Lung (tissue), 11 donors: ENCODE measurements at regions not wholly inside any gene's neighbourhood (a gene's known extent, or its start where the extent isn't known, plus 50 kb on each side); places are given as distances from the start of the nearest gene placed in this dataset.

ENCODE experiments used
- ATAC-seq: fragments of 200-7000 bp; cut with Tn5 transposase; one replicate; pipeline ENCODE4 v1.9.1; 2020; ENCODE audit warnings: moderate number of reproducible peaks; ENCODE audit not compliant: insufficient read depth, low FRiP score
- DNase-seq, 3 donors: peaks; one replicate each; pipeline ENCODE4 v3.0.0-alpha.2; 2013 to 2017
- H3K27ac ChIP-seq, 2 donors: one replicate each; pipeline ENCODE4 v1.5.1; 2013; ENCODE audit warnings: mild to moderate bottlenecking in 2 of 2, moderate library complexity in 2 of 2, control low read depth in 1 of 2, inconsistent platforms in 1 of 2, low read depth in 1 of 2, low read length in 1 of 2
- H3K27me3 ChIP-seq, 3 donors: one replicate each; pipeline ENCODE4 v1.5.1; 2013; ENCODE audit warnings: low read length in 2 of 3; ENCODE audit not compliant: control insufficient read depth in 3 of 3, insufficient read depth in 3 of 3
- H3K36me3 ChIP-seq, 4 donors: one replicate each; pipeline ENCODE4 v1.5.1; 2013; ENCODE audit warnings: low read length in 4 of 4, mild to moderate bottlenecking in 1 of 4, moderate library complexity in 1 of 4; ENCODE audit not compliant: control insufficient read depth in 4 of 4, insufficient read depth in 4 of 4
- H3K4me1 ChIP-seq, 5 donors: one replicate each; pipeline ENCODE4 v1.5.1; 2013; ENCODE audit warnings: low read length in 5 of 5, mild to moderate bottlenecking in 2 of 5, moderate library complexity in 1 of 5; ENCODE audit not compliant: control insufficient read depth in 5 of 5, insufficient read depth in 5 of 5
- H3K4me3 ChIP-seq: one replicate; pipeline ENCODE4 v1.5.1; 2013; ENCODE audit warnings: mild to moderate bottlenecking, control low read depth, moderate library complexity
- H3K9ac ChIP-seq, 2 donors: one replicate each; pipeline ENCODE4 v1.5.1; 2013; ENCODE audit warnings: low read length in 2 of 2, control low read depth in 1 of 2; ENCODE audit not compliant: insufficient read depth in 1 of 2
- H3K9me3 ChIP-seq, 4 donors: one replicate each; pipeline ENCODE4 v1.5.1; 2013; ENCODE audit warnings: low read length in 3 of 4, mild to moderate bottlenecking in 1 of 4, moderate library complexity in 1 of 4; ENCODE audit not compliant: control insufficient read depth in 4 of 4, insufficient read depth in 3 of 4
- WGBS, 2 donors: extraction: QIAGEN DNeasy Blood & Tissue Kit; methylation state at CpG; one replicate each; pipeline ENCODE4 v1.1.7; 2013; 5-methylcytosine and 5-hydroxymethylcytosine counted together
- TF ChIP-seq, protein P1 (sequence below): IDR thresholded peaks from 2 replicates; pipeline ENCODE4 v1.5.1; 2012; ENCODE audit warnings: mild to moderate bottlenecking; ENCODE audit errors: control extremely low read depth, extremely low read depth
- donor health status: control.
- donor health status: control.
- donor health status: Bipolar disorder and iron deficiency.
- donor health status: healthy.
- donor health status: DM: yes; HTN: yes; CAD: no.

DNA sequence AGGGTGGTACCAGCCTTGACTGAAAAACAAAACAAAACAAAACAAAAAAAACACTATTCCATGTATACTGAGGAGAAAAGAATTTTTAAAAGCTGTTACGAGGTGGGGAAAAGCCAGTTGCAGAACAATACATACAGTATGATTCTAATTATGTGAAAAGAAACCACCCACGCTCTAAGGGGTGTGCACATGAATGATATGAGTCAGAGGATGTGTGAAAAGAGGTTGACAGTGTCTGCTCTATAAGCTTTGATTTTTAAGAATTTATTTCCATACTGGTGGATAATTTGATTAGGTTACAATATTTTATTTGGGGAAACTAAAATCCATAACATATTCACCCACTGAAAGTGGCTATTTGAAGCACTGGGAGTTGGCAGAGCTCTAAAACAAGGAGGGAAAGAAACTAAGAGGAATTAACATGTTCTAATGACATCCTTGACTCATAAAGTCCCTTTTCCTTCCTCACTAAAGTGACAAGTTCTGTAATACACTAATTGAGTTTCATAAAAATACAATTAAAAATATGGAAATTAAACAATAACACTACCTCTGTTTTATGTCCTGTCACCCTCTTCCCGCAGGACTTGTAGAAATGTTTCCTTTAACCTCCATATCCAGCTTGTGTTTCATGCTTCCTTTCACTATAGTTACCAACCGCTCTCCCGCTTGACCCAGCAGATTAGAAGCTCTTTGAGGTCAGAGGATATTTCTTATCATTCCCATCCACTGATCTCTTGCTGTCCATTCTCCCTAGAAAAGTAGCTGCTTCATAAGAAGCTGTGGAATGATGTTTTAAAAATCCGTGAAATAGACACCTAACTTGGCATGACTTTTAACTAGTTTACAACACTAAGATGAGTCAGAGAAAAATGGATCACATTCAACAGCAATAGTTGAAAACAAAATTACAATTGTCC lies 118.6 kb upstream of the CCDC28A start:
- DNase-seq, result no peak
- Histone ChIP-seq H3K36me3 (no peaks in the 10 kb centered on the region), H3K9me3 (no peaks in the 10 kb centered on the region), H3K9ac (no peak overlapping the region), H3K4me3 (no peak overlapping the region), H3K27ac (no peak overlapping the region), H3K4me1 (peaks cover 0 to 25% (median 0%) of the 10 kb centered on the region in 5 donors), H3K27me3 (no peaks in the 10 kb centered on the region)
- no peak for ATAC-seq
- WGBS, 2 donors, result 84 to 86% methylated on average over 6 of the region's 6 CpGs
- TF ChIP-seq, protein P1, sequence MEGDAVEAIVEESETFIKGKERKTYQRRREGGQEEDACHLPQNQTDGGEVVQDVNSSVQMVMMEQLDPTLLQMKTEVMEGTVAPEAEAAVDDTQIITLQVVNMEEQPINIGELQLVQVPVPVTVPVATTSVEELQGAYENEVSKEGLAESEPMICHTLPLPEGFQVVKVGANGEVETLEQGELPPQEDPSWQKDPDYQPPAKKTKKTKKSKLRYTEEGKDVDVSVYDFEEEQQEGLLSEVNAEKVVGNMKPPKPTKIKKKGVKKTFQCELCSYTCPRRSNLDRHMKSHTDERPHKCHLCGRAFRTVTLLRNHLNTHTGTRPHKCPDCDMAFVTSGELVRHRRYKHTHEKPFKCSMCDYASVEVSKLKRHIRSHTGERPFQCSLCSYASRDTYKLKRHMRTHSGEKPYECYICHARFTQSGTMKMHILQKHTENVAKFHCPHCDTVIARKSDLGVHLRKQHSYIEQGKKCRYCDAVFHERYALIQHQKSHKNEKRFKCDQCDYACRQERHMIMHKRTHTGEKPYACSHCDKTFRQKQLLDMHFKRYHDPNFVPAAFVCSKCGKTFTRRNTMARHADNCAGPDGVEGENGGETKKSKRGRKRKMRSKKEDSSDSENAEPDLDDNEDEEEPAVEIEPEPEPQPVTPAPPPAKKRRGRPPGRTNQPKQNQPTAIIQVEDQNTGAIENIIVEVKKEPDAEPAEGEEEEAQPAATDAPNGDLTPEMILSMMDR, result no peak

- H3K36me3 ChIP-seq, result no peaks in the 10 kb centered on the region
- WGBS, 2 donors, result 78 to 84% methylated on average over 6 of the region's 6 CpGs
Observed at GRCh38 chr6:138655828-138656227, 117.7 kb upstream of the CCDC28A start.

GRCh38 chr6:138656364-138657064 lies 117.1 kb upstream of the CCDC28A start:
- TF ChIP-seq, protein P1, result no peak
- Histone ChIP-seq H3K27me3 (no peaks in the 10 kb centered on the region), H3K36me3 (no peaks in the 10 kb centered on the region), H3K27ac (no peak overlapping the region), H3K4me3 (no peak overlapping the region), H3K4me1 (peaks cover 0 to 25% (median 0%) of the 10 kb centered on the region in 5 donors), H3K9me3 (no peaks in the 10 kb centered on the region), H3K9ac (no peak overlapping the region)
- no peak for ATAC-seq
- 83 to 86% methylated on average over 7 of the region's 7 CpGs for WGBS, 2 donors
- DNase-seq, result peak in 2 of 3 donors; percentile 62 to 81

More at GRCh38 chr6:138655828-138656227, 117.7 kb upstream of the CCDC28A start:
- no peaks in the 10 kb centered on the region for H3K9me3 ChIP-seq
- H3K9ac ChIP-seq, result no peak overlapping the region
- peaks cover 0 to 25% (median 0%) of the 10 kb centered on the region in 5 donors for H3K4me1 ChIP-seq
- TF ChIP-seq, protein P1, result no peak
- ATAC-seq (no peak), DNase-seq (no peak)
- no peak overlapping the region for H3K27ac ChIP-seq
- H3K4me3 ChIP-seq, result no peak overlapping the region
- H3K27me3 ChIP-seq, result no peaks in the 10 kb centered on the region
